Central memory CD8-positive, alpha-beta T cell (primary cell): ENCODE measurements at regions not wholly inside any gene's neighbourhood (a gene's known extent, or its start where the extent isn't known, plus 50 kb on each side); places are given as distances from the start of the nearest gene placed in this dataset.
"Not testable (repeated sequence)": the region's sequence is repeated elsewhere in the genome, so short reads cannot be mapped to it uniquely, and the experiment has no call there.

ENCODE experiments used
- ATAC-seq: fragments of 150-1000 bp; cut with Tn5 transposase; replicated peaks from 2 replicates; pipeline ENCODE4 v1.10.0; 2022; ENCODE audit warnings: mild to moderate bottlenecking, moderate FRiP score, moderate number of reproducible peaks; ENCODE audit not compliant: poor library complexity, severe bottlenecking; ENCODE audit errors: extremely low read depth
- DNase-seq, 2 donors: peaks; one replicate each; pipeline ENCODE4 v3.0.0; 2021; ENCODE audit warnings: low spot score in 2 of 2
- H3K27ac Mint-ChIP-seq: one replicate; pipeline ENCODE4 v1.8.0; 2022; ENCODE audit warnings: low read depth, mild to moderate bottlenecking, moderate library complexity, mixed read lengths
- H3K27me3 Mint-ChIP-seq: one replicate; pipeline ENCODE4 v1.8.0; 2022; ENCODE audit warnings: mixed read lengths
- H3K36me3 Mint-ChIP-seq: one replicate; pipeline ENCODE4 v1.8.0; 2022; ENCODE audit warnings: mild to moderate bottlenecking, moderate library complexity, mixed read lengths; ENCODE audit not compliant: insufficient read depth
- H3K4me1 Mint-ChIP-seq: one replicate; pipeline ENCODE4 v1.8.0; 2022; ENCODE audit warnings: mixed read lengths
- H3K4me3 Mint-ChIP-seq: one replicate; pipeline ENCODE4 v1.8.0; 2022; ENCODE audit warnings: mild to moderate bottlenecking, moderate library complexity, mixed read lengths
- H3K9me3 Mint-ChIP-seq: one replicate; pipeline ENCODE4 v1.8.0; 2022; ENCODE audit warnings: mixed read lengths

DNA sequence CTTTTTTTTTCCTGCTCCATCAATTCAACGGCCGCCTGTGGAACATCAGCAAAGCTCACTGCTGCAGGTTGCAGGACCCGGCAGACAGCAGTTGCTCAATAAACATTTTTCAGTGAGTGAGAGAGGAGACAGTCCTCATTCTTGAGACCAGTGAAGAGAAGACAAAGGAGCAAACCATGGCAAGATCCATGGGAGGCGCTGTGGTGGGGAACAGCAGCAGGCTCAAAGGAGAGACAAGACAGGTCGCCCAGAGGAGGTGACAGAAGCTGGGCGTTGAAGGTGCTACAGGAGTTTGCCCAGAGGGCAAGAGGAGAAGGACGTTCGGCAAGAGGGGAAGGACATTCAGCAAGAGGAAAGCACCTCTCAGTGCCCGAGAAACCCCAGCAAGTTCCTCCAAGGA lies 74.5 kb upstream of the FGFR2 start:
- DNase-seq (no peak), ATAC-seq (no peak)
- Mint-ChIP-seq H3K27me3 (peaks cover 31% of the 10 kb centered on the region), H3K4me3 (no peak overlapping the region), H3K27ac (no peak overlapping the region), H3K36me3 (no peaks in the 10 kb centered on the region), H3K4me1 (no peaks in the 10 kb centered on the region), H3K9me3 (no peaks in the 10 kb centered on the region)

DNA sequence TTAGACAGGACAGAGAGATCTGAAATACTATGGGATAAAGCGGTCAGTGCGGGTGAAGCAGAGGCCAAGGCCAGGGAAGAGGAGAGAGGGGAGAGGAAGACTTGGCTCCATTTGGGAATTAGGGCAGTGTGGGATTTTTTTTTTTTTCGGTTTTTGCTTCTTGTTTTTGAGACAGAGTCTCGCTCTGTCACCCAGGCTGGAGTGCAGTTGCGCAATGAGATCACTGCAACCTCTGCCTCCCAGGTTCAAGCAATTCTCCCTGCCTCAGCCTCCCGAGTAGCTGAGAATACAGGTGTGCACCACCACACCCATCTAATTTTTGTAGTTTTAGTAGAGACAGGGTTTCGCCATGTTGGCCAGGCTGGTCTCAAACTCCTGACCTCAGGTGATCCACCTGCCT lies 71.6 kb upstream of the FGFR2 start:
- not testable (repeated sequence) for H3K4me3 Mint-ChIP-seq, H3K4me1 Mint-ChIP-seq, H3K9me3 Mint-ChIP-seq, DNase-seq, ATAC-seq, H3K27ac Mint-ChIP-seq, H3K36me3 Mint-ChIP-seq
- H3K27me3 Mint-ChIP-seq = peaks cover 26% of the 10 kb centered on the region

DNA sequence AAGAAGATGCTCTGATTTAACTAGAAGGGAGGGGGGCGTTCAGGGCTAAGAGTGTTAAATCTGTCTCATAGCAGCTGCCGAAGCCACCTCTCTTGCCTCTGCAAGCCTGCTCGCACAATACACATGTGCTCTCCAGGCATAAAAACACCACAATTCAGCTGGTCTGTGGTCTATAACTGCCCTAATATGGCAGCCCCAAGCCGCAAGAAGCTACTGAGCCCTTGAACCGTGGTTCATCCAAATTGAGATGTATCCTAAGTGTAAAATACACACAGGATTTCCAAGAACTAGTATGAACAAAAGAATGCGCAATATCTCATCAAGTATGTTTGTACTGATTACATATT lies 70.8 kb upstream of the FGFR2 start:
- Mint-ChIP-seq H3K4me1 (no peaks in the 10 kb centered on the region), H3K4me3 (no peak overlapping the region), H3K36me3 (no peaks in the 10 kb centered on the region), H3K9me3 (no peaks in the 10 kb centered on the region), H3K27me3 (peaks cover 22% of the 10 kb centered on the region), H3K27ac (no peak overlapping the region)
- ATAC-seq = no peak
- no peak for DNase-seq

DNA sequence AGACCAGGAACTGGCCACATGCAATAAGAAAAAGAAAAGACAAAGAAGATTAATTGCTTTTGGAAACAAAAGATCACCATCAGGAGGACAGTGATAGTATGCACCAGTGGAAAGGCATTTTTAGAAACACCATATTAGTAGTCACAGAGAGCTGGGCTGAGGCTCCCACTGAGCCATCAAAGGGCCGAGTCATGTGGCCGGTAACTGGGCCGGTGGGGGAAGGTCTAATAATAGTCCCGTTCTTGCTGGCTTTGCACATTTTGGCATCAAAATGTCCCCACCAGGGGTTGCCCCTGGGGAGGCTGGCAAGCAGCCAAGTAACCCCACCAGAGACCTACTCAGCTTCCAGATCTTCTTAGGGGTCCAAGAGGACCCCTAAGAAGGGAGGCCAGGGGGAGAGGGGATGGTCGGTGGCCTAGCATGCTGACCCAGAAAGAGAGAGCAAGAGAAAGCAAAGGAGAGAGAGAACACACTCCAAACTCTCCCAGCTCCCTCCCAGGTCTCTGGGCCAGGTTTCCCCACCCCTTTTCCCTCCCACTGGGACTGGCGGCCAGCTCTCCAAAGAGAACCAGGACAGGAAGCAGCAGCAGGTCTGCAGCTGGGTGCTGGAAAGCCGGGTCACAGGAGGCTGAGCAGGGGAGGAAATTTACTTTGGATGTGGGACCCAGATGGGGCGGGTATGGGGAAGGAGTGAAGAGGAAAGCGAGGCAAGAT lies 70.2 kb upstream of the FGFR2 start:
- Mint-ChIP-seq H3K27ac (no peak overlapping the region), H3K36me3 (no peaks in the 10 kb centered on the region), H3K27me3 (peaks cover 22% of the 10 kb centered on the region), H3K4me3 (no peak overlapping the region), H3K4me1 (no peaks in the 10 kb centered on the region), H3K9me3 (no peaks in the 10 kb centered on the region)
- no peak for ATAC-seq
- no peak for DNase-seq

DNA sequence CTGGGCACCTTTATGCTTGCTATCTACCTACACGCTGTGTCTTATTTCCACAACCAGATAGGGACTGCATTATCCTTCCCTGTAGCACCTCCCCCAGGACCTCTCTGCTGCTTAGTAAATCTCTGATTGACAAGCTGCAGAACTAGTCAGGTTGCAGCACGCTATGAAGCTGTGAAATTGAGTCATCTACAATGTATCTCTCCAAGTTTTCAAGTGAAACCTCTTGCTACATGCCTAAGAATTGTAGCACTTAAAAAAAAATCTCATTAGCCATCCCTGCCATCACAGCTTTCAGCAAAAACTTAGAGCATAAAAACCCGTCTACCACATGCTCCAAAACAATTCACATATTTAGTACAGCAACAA lies 69.7 kb upstream of the FGFR2 start:
- Mint-ChIP-seq H3K4me3 (no peak overlapping the region), H3K36me3 (no peaks in the 10 kb centered on the region), H3K27me3 (peaks cover 21% of the 10 kb centered on the region), H3K4me1 (no peaks in the 10 kb centered on the region), H3K9me3 (no peaks in the 10 kb centered on the region), H3K27ac (no peak overlapping the region)
- DNase-seq (no peak), ATAC-seq (no peak)

DNA sequence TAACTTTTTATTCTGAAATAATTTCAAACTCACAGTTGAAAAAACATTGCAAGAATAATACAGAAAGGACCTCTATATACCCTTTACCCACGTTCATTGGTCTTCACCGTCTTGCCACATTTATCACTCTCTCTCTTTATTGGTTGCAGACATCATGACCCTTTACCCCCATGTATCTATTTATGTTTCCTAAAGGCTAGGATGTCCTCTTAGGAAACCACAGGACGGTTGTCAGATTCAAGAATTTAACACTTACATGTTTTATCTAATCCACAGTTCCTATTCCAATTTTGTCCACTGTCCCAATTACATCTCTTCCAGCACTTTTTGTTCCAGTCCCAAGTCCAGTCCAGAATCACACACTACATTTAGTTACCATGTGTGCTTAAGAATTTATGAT lies 67.6 kb upstream of the FGFR2 start:
- Mint-ChIP-seq H3K4me1 (no peaks in the 10 kb centered on the region), H3K27me3 (peaks cover 13% of the 10 kb centered on the region), H3K9me3 (no peaks in the 10 kb centered on the region), H3K4me3 (no peak overlapping the region), H3K27ac (no peak overlapping the region), H3K36me3 (no peaks in the 10 kb centered on the region)
- DNase-seq = no peak
- ATAC-seq = no peak

DNA sequence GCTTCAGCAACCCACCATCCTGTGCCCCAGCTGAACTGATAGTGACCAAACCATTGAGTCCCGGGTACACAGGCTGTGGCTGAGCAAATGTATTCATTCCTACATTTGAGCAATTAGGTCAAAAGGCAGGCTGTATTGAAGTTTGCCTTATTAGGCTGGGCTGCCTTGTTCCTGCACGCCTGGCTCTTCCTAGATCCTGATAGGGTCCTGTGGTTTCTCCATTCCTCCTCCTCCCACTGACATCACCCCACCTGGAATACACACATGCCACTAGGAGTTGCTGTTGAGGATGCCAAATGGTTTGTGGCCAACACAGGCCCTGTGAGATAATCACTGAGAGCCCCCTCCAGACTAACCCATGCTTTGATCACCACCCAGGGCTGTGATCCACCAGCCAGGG lies 66.4 kb upstream of the FGFR2 start:
- peaks cover 13% of the 10 kb centered on the region for H3K27me3 Mint-ChIP-seq
- no peak for ATAC-seq
- H3K9me3 Mint-ChIP-seq = no peaks in the 10 kb centered on the region
- no peak for DNase-seq
- no peaks in the 10 kb centered on the region for H3K36me3 Mint-ChIP-seq
- no peak overlapping the region for H3K4me3 Mint-ChIP-seq
- H3K27ac Mint-ChIP-seq = no peak overlapping the region
- H3K4me1 Mint-ChIP-seq = no peaks in the 10 kb centered on the region

DNA sequence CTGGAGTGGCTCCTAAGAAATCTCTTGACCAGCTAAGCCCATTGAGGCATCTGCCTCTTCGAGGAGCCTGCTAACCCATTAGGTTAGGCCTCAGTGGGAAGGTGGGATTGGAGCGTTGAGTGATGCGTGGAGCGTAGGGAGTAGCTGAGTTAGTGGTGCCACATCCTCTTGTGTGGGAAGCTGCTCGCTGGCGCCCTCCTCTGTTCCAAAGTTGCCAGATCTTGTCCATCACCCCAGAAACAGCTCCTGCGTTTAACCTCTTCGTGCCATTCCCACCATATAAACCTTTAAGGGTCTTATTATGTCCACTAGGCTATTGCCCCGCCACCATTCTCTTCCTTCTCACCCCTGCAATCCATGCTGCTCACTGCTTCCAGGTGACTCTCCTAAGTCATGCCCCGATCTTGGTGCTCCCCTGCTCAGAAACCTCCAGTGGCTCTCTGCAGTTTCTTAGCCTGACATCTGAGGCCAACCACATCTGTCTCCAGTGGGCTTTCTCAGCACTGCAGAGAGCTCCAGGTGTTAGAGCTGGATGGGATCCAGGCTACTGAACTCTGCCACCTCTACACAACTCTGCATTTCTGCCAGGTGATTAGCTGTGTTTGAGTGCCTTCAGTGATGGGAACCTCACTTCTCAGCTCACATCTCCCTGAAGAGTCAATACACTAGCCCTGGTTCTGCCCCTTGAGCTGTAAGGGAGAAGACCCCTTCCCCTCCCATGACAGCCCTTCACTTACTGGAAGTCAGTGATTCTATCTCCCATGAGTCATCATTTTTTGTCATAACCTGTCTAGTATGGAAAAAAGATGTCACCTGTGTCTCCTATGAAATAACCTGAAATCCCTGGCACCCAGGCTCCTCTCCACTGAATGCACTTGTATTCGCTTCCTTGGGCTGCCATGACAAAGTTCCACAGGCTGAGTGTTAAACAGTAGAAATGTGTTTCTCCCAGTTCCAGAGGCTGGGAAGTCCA lies 65.0 kb upstream of the FGFR2 start:
- Mint-ChIP-seq H3K27me3 (peaks cover 14% of the 10 kb centered on the region), H3K9me3 (no peaks in the 10 kb centered on the region), H3K27ac (no peak overlapping the region), H3K4me3 (no peak overlapping the region), H3K4me1 (no peaks in the 10 kb centered on the region), H3K36me3 (no peaks in the 10 kb centered on the region)
- ATAC-seq (no peak), DNase-seq (no peak)

DNA sequence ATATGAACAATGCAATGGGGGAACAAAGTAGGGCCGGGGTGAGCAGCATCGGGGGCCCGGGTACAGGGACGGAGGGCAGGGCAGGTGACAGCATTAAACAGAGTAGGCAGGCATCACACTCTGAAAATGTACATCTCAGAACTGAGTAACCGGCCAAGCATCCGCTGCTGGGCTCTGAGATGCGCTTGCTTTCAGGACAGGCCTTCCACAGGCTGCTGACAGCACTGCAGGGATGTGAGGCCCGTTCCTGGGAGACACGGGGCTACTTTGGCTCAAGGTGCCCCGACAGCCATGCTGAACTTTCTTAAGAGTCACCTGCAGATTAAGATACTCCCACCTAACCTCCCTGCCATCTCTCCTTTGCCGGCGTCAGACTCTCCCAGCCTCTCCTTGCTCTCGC lies 64.3 kb upstream of the FGFR2 start:
- Mint-ChIP-seq H3K4me1 (no peaks in the 10 kb centered on the region), H3K9me3 (no peaks in the 10 kb centered on the region), H3K4me3 (no peak overlapping the region), H3K27me3 (peaks cover 8% of the 10 kb centered on the region), H3K27ac (no peak overlapping the region), H3K36me3 (no peaks in the 10 kb centered on the region)
- DNase-seq (no peak), ATAC-seq (no peak)

DNA sequence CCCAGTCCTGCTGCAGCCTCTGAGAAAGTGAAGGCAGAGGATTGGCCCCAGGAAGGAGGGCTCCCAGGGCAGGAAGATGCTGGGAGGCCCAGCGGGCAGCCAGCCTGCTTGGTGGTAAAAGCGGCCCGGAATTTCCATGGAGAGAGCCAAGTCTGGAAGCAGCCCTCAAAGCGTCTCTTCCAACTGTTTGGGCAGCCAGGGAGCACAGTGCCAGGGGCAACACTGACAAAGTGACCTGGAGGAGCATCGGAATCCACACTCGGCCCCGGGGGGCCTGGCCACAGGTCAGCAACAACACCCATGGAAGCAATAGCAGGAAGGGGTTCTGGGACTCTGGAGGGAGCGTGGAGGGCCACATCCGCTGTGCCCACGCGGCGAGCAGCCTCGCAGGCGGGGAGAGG lies 63.2 kb upstream of the FGFR2 start:
- H3K9me3 Mint-ChIP-seq = no peaks in the 10 kb centered on the region
- ATAC-seq = no peak
- H3K4me1 Mint-ChIP-seq = no peaks in the 10 kb centered on the region
- no peaks in the 10 kb centered on the region for H3K36me3 Mint-ChIP-seq
- DNase-seq = no peak
- no peak overlapping the region for H3K27ac Mint-ChIP-seq
- no peak overlapping the region for H3K4me3 Mint-ChIP-seq
- peaks cover 8% of the 10 kb centered on the region for H3K27me3 Mint-ChIP-seq

DNA sequence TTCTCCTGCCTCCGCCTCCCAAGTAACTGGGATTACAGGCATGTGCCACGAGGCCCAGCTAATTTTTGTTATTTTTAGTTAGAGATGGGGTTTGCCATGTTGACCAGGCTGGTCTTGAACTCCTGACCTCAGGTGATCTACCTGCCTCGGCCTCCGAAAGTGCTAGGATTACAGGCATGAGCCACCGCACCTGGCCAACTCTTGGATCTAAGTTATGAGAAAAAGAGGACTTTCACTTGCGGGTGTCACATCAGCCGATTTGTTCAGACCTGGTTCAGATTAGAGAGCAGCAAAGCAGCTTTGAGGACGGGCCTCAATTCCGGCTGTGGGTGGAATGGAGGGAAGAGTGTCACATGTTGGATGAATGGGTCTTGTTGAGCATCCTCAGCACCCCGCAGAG lies 61.0 kb upstream of the FGFR2 start:
- no peak overlapping the region for H3K27ac Mint-ChIP-seq
- DNase-seq (no peak), ATAC-seq (no peak)
- no peaks in the 10 kb centered on the region for H3K9me3 Mint-ChIP-seq
- H3K4me3 Mint-ChIP-seq = no peak overlapping the region
- H3K36me3 Mint-ChIP-seq = no peaks in the 10 kb centered on the region
- H3K4me1 Mint-ChIP-seq = no peaks in the 10 kb centered on the region
- H3K27me3 Mint-ChIP-seq = peaks cover 8% of the 10 kb centered on the region

DNA sequence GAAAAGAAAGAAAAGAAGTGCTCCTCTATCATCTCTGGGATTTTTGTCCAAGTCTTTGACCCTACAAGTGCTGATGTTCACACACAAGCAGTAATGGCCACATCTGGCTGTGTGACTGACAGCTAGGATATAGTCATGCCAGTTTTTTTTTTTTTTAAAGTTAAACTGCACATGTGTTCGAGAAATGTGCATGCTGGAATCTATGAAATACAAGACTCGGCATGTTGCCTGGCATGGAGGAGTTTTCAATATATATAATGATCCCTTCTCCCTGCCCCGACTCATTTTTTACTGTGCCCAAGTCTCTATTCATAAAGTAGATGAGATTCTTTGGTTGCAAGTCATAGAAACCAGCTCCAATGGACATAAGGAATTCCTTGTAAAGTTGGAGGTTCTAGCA lies 60.4 kb upstream of the FGFR2 start:
- Mint-ChIP-seq H3K4me1 (no peaks in the 10 kb centered on the region), H3K9me3 (peaks cover 1% of the 10 kb centered on the region), H3K4me3 (no peak overlapping the region), H3K27me3 (peaks cover 8% of the 10 kb centered on the region), H3K36me3 (no peaks in the 10 kb centered on the region), H3K27ac (no peak overlapping the region)
- DNase-seq (no peak), ATAC-seq (no peak)

DNA sequence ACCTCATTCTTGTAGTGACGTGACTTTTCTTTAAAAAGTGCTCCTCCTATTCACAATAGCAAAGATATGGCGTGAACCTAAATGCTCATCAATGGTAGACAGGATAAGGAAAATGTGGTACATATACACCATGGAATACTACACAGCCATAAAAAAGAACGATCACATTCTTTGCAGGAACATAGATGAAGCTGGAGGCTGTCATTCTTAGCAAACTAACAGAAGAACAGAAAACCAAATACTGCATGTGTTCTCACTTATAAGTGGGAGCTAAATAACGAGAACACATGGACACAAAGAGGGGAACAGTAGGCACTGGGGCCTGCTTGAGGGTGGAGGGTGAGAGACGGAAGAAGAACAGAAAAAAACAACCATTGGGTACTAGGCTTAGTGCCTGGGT lies 59.9 kb upstream of the FGFR2 start:
- H3K4me3 Mint-ChIP-seq = no peak overlapping the region
- H3K27ac Mint-ChIP-seq = no peak overlapping the region
- peaks cover 8% of the 10 kb centered on the region for H3K27me3 Mint-ChIP-seq
- no peaks in the 10 kb centered on the region for H3K4me1 Mint-ChIP-seq
- DNase-seq (no peak), ATAC-seq (no peak)
- H3K36me3 Mint-ChIP-seq = no peaks in the 10 kb centered on the region
- H3K9me3 Mint-ChIP-seq = peaks cover 6% of the 10 kb centered on the region
